Islet of Langerhans (tissue), 1 donor: ENCODE measurements at regions not wholly inside any gene's neighbourhood (a gene's known extent, or its start where the extent isn't known, plus 50 kb on each side); places are given as distances from the start of the nearest gene placed in this dataset.

Source experiments
- FAIRE-seq: peaks from one replicate; lab custom pipeline; 2011; peaks lifted over from hg19 to GRCh38; lab: Jason Lieb, UNC

DNA sequence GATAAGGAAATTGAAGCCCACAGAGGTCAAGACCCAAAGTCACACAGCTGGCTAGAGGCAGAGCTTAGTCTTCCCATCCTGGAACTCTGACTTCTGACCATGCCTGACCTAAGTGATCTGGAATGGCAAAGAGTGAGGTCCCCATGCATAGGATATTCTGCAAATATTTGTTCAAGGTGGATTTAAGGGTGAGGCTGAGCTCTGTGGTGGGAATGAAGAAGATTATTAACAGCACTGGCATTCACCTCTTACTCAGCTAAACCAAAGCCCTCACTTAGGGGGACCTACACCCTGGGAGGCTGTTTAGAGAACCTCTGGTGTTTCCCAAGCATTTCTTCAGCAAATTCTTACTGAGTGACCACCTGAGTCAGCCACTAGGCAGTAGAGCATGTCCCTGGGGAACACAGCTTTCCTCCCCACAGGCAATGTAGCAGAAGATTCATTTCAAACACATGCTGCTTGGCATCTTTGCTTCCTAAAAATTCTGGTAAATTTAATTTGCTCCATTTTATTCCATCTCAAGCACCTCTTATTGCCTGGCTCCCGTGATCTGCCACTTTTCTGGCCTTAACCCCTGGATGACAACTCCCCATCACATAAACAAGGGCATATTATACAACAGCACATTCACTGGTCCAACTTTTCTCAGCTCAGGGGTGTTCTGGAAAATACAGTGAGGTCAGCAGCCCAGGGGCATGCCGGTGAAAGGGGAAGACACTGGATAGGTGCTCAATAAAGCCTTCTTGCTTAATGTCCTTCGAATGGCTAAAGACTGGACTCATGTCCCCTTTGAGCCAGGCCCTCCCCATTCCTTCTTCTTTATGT lies 176.0 kb downstream of the ABHD5 start:
- no peak for FAIRE-seq

DNA sequence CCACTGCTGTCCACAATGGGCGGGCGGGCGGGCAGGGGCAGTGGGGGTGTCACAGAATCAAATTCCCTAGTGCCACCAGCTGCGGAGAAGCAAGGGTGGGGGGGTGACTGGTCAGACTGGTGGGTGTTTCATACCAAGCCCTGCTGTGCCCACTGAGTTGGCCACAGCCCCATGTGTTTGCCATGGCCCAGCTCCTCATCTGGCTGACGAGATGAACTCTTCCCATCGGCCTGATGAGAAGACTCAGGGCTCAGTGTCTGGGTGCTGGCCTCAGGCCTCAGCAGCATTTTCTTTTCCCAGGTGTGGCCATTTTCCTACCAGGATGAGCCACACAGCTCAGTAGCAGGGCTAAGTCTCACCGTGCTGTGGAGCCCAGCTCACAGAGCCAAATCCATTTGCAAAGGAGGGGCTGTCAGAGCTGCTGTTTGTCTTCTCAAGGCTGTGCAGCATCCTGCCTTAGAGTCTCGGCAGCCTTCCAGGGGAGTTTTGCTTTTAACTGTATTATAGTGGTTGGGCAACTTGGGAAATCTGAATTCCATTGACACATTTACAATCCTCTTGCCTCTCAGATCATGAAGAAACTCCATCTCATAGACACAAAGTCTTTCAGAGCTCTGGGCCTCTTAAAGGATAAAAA lies 176.8 kb downstream of the ABHD5 start:
- no peak for FAIRE-seq

DNA sequence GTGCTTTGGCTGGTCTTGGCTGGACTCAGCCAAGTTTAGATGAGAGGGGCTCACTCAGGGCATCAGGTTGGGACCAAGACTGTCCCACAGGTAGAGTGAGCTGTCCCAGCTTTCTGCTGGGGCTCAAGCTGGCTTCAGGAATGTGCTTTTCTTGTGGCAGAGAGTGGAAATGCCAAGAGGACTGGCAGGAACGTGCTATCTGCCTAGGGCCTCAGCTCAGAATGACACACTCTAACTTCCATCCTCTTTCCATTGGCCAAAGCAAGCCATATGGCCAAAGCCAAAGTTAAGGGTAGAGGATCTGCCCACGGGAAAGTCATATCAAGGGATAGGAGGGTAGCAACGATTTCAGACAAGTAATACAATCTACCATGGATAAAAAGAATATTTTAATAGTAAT lies 178.8 kb downstream of the ABHD5 start:
- FAIRE-seq: no peak

DNA sequence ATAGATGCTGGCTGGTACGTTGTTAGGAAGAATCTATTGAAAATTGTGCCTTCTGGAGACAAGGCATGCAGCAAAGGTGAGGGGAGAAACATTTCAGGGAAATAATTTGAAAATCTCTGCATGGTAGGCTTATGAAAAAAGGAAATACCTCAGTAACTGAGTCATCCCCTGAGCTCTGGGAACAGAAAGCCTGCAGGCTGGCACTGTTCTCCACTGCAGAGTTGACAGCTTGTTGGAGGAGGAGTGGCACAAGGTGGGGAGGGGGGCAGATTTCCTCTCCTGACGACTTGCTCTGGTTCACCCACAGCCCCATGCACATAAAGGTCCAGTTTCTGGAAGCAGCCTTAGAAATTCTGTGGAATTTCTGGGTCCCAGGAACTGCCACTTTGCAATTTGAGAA lies 179.4 kb downstream of the ABHD5 start:
- no peak for FAIRE-seq

DNA sequence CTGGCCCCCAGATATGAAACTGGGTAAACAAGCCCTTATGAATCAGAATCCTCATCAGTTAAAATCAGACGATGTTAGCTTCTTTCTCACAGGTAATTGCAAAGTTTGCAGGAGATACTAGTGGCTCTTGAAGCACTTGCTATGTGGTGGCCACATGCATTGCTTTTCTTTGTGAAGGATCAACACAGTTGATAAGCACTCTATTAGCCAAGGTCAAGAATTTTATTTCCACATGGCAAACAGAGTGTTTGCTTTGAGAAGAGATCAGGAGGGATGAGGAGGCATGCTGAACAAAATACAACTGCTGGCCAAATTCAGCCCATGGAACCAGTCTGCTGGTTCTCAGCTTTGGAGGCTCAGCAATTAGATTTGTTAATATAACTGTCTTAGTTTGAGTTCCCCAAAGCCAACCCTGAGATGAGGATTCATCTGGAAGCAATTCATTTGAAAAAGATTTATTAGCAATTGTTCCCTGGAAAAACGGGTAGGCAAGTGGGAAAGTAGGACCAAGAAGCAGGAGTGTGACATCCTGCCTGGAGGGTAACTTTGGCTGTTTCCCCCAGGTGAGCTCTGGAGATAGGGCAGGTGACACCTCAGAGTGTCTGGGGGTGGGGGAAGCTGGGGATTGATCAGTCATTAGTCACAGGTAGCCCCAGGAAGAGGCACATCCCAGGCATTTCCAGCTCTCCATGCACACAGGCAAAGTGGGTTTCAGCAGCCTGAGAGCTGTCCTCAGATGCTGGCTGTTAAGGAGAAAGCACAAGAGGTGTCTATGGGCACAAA lies 180.3 kb downstream of the ABHD5 start:
- no peak for FAIRE-seq

DNA sequence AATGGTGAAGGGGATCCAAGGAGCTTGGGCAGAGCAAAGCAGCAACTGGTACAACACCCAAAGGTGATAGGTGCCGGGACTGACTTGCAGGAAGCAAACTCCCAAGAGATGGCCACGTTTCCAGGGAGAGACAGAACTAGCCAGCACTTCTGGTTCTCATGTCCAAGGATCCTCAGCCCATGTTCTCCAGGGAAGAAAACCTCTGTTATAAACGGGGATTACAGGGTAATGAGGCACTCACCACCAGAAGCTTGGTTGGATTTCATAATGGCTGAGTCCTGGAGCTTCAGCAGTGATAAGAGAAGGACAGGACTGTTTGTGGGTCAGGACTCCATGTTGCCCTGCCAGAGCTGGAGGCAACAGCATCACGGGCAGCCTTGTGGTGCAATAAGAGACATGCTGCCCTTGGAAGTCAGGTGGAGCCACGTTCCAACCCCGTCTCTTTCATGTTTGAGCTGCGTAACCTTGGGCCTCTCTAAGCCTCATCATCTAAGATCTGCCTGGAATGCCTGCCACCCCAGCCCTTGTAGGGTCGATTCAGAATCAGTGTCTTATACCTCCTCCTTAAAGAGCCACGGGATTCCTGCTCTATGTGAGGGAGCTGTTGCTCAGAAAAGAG lies 181.0 kb downstream of the ABHD5 start:
- FAIRE-seq: no peak

DNA sequence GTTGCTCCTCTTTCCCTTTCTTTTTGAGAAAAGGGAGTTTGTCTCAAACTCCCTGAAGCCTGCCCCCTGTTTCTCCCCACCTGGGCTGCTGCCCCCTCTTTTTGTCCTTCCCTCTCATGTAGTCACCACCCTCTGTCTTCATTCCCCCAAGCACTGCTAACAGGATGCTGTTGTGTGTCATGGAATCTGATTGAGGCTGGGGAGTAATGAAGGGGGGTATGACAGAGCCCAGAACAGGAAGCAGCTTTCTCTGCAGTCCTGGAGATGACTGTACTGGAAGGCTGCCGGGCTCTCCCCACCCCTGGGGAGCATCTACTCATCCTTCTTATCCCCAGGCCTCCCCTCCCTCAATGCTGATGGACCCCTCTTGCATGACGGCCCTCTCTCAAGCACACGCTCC lies 181.6 kb downstream of the ABHD5 start:
- FAIRE-seq: no peak

DNA sequence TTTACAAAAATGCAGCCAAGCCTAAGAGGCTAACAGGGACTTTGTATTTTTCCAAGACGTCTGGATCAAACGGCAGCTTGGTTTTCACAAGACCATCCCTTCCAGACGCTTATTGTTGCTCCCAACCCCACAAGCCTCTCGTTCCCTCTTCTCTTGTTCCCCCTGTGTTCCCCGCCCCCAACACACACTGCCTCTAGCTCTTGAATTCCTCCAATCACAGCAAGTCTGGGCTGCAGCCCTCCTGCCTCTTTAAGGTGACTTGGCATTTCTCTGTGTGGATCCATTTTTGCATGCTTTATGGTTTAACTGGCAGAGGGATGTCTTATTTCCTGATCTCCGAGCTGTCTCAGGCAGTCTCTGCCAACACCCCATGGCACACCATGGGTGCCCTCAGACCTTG lies 182.2 kb downstream of the ABHD5 start:
- no peak for FAIRE-seq

DNA sequence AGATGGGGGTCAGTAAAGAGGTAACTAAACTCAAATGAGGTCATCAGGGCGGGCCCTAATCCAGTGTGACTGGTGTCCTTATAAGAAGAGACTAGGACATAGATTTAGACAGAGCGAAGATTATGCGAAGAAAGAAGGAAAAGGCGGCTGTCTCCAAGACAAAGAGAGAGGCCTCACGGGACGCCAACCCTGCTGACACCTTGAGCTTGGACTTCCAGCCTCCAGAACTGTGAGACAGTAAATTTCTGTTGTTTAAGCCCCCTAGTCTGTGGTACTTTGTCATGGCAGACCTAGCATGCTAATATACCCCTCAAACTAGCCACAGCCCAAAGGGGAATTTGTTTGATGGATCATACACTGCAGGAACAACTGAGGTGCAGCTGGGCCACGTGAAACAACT lies 183.0 kb downstream of the ABHD5 start:
- no peak for FAIRE-seq

DNA sequence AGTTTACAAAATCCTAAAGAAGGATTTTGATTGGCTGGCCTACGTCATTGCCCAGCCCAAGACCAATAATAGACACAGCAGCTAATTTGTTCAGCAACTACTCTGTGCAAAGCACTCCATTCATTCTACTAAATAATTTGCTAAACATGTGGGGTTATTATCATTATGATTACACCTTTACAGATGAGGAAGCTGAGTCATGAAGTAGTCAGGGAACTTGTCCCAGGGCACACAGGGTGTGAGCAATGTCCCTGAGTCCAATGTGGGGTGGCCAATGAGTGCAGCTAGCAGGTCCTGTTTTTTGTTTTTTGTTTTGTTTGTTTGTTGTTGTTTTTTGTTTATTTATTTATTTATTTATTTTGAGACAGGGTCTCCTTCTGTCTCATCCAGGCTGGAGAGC lies 183.6 kb downstream of the ABHD5 start:
- no peak for FAIRE-seq

DNA sequence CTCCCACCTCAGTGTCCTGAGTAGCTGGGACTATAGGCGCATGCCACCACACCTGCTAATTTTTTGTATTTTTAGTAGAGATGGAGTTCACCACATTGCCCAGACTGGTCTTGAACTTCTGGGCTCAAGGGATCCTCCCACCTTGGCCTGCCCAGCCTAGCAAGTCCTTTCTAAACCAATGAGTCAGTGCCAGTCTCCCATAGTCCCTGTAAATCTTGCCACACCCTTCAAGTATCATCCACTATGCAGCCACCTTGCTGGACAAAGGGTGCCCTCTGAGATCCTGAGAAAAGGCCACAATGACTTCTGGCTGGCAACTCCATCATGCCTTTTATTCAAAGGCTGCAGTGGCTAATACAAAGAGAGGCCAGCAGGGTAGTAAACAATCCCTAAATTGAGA lies 184.0 kb downstream of the ABHD5 start:
- FAIRE-seq: no peak

DNA sequence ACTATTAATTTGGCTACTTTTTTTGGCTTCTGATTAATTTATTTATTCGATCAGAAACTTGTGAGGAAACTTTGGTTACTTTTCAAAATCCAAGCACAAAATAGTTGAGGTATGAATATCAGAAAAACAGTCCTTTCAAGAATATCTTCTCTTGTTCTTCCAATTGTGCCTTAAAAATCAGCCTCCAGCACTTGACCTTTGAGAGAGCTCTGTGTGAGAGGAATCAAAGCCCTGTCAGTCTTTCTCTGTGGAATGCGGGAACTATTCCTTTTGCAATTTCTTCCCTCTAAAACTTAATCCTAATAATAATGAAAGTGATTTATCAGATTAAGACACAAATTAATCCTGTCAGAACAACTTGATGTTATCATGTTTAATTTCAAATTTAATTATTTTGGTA lies 185.9 kb downstream of the ABHD5 start:
- FAIRE-seq: no peak

DNA sequence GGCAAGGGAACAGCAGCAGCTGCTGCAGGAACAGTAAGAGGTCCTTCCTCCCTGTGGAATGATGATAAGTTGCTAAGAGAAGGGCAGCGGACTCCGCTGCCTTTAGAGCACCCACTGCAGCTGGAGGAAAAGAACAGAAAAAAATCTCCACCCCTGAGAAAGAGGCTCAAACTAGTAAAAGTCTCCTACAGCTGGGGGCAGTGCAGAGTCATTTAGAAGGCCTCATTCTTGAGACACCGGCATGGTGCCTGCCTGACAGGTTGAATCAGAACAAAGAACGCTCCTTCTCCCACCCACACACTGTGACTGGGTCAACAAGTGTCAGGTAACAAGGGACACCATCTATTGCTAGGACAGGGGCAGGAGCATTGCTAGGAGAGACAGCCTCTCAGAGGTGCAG lies 188.4 kb downstream of the ABHD5 start:
- FAIRE-seq: no peak

DNA sequence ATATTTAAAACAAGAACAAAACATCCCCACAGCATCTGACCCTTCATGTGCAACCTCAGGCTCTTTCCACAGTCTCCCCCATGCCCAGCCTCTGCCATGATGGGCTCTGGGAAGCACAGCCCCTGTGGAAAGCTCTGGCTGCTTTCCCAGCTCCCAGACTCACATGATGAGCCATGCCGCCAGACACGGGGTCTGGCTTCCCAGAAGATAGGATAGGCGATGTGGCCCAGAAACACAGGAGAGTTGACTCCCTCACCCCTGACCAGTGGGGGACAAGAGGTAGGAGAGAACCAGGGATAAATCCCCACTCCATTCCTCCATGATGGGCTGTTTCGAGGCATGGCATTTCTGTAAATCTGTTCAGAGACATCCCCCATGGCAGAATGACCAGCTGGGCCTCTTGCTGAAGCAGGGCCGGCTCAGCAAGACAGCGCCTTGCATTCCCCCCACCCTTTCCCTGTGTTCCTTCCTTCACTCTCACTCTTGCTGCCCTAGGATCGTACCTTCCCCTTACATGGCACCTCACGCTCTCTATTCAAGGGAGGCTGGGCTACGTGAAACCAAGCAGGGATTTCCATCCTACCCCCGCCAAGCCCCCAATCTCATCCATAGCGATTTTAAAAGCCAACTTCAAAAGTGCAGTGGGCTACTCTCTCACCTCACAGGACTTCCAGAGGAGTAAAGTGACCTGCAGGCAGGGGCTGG lies 192.4 kb downstream of the ABHD5 start:
- FAIRE-seq: no peak

DNA sequence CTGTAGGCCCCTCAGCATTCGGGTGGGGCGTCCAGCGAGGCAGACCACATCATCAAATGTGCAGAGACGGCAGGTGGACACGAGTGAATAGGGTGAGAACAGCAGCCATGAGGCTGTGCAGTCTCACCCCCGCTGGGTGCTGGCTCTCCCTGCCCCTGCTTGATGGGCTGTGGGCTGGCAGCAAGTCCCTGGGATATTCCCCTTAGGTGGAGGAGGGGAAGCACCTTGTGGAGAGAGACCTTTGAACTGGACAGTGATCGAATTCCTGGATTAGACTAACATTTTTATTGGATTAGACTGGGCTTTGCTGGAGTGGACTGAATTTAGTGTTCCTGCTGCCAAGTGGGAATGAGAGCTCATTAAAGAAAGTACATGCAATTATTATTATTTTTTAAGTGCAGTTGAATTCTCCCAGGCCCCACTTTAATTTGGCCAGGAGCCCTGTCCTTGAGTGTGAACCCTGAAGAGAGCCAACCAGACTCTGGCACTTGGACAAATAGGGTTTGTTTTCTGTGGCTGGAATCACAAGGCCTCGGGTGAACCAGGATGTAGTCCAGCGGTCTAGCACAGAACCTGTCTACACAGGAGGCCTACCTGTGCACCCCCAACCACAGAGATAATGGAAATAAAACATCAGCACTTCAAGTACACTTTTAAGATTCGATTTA lies 193.1 kb downstream of the ABHD5 start:
- no peak for FAIRE-seq

DNA sequence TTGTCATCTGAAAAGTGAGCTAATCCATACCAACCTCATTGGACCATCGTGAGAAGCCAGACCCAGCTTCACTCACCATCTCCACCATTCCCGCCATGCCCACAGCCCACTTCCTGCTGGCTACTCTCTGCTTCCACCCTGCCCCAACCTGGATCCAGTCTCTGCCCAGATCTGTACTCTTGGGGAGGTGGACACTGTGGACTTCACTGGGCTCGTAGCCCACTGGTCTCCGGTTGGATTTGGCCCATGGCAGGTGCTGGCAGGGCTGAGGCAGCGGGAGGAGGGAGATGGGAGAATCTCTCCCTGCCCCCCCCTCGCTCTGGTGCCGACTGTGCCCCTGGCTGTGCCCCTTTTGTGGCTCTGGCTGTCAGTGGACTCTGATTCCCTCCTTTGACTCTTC lies 193.8 kb downstream of the ABHD5 start:
- no peak for FAIRE-seq

DNA sequence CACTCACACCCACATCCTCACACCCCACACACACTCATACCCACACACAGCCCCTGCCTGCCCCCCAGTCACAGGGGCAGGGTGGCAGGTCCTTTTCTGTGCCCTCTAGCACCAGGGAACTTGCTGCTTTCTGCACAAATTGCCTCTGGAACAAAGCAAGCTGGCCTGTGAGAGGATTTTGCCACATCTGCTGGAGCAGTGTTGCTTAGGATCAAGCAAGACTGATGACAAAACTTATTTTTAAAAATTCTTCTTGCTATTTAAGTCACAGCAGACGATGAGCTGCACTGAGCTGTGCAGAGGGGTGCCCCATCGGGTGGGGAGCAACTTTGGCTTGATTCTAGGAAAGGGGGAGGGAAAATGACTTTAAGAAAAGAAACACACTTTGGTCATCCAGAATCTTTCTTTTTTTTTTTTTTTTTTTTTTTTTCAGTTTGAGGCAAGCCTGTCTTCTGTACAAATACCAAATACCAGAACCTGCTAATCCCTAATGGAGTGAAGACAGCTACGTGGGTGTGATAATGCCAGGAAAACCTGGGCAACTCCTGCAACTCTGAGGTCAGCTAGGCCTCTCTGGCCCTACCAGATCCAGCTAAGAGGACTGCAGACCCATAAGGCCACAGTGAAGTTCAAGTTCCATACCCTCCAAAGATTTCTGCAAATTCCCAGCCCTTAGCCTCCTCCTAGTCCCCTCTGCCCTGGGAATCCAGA lies 195.3 kb downstream of the ABHD5 start:
- FAIRE-seq: no peak

DNA sequence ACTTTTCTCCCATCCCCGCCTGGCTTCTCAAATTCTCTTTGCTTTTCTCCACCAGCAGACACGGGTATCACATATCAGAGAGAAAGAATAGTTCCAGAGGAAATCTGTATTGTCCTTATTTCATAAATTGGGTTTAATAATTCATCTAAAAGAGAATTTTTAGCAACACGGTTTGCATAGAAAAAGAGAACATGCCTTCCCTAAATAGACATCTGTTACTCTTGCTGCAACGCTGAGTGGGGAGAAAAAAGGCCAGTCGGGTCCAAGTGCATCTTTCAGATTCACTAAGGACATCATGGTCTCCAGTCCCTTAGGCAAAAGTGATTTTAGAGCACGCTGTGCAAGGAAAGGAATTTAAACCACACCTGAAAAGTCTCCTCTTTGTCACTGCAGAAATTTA lies 201.3 kb downstream of the ABHD5 start:
- no peak for FAIRE-seq

DNA sequence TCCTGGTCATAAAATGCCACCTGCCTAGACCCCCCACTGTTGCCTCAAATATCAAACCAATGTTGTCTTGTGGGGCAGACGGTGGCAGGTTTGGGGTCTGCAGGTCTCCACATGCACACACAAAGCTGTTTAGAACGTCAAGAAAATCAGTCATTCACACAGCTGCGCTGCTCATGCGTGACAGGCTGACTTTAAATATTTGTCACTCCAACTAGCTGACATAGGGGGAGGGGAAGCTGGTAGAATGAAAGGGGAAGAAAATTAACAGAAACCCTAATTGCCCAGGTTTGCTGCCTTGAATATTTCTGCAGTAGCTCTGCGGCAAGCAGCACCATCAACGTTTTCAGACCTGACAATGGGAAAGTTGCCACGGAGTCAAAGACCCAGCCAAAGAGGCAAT lies 201.8 kb downstream of the ABHD5 start:
- FAIRE-seq: no peak

DNA sequence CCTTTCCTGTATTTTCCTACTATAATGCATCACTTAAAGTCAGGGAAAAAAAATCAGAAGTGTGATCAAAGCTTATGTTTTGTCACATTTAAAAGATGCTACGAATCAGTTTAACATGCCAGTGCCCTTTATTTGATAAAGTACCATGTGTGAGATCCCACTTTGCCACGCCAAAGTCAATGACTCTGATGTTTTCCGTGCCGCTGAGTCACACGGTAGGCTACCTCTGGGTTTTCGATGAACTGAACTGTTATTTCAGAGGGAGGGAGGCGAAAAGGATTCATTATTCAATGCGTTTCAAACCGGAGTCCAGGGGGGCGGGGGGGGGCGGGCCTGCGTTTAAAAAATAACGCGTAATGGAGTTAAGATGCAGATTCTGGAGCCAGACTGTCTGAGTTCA lies 203.0 kb downstream of the ABHD5 start:
- no peak for FAIRE-seq
